ENCODE measurements at regions not wholly inside any gene's neighbourhood (a gene's known extent, or its start where the extent isn't known, plus 50 kb on each side); places are given as distances from the start of the nearest gene placed in this dataset.
"Not testable (repeated sequence)": the region's sequence is repeated elsewhere in the genome, so short reads cannot be mapped to it uniquely, and the experiment has no call there.

- not testable (repeated sequence) for H3K27ac ChIP-seq (ENCODE audit: low read length); H2AFZ ChIP-seq (ENCODE audit: low read length); H3K27me3 ChIP-seq (ENCODE audit: low read length); H4K20me1 ChIP-seq (ENCODE audit: insufficient read depth, low read depth, low read length); H3K9ac ChIP-seq (ENCODE audit: low read length); H3K4me3 ChIP-seq (ENCODE audit: low read length); H3K4me2 ChIP-seq (ENCODE audit: low read depth, low read length, poor library complexity, severe bottlenecking); H3K36me3 ChIP-seq (ENCODE audit: insufficient read depth, low read length); H3K79me2 ChIP-seq (ENCODE audit: low read length); H3K4me1 ChIP-seq (ENCODE audit: low read length); H3K9me3 ChIP-seq (ENCODE audit: low read length); H3K9me2 ChIP-seq (replicated peaks; ENCODE audit: insufficient read depth, low read length); DNase-seq
Observed at GRCh38 chr7:114076392-114077157, 157.8 kb upstream of the PPP1R3A start.

GRCh38 chr7:114073701-114074100 is 154.9 kb upstream of the PPP1R3A start:
- Histone ChIP-seq H3K27me3 (ENCODE audit: low read length) (no peaks in the 10 kb centered on the region), H3K9ac (ENCODE audit: low read length) (no peak overlapping the region), H3K4me3 (ENCODE audit: low read length) (no peak overlapping the region), H3K79me2 (ENCODE audit: low read length) (no peaks in the 10 kb centered on the region), H3K4me2 (ENCODE audit: low read depth, low read length, poor library complexity, severe bottlenecking) (no peak overlapping the region), H4K20me1 (ENCODE audit: insufficient read depth, low read depth, low read length) (no peaks in the 10 kb centered on the region), H2AFZ (ENCODE audit: low read length) (no peak overlapping the region), H3K9me2 (replicated peaks; ENCODE audit: insufficient read depth, low read length) (no peaks in the 10 kb centered on the region), H3K9me3 (ENCODE audit: low read length) (peaks cover 4% of the 10 kb centered on the region; the same call in 1 of the 2 replicates), H3K27ac (ENCODE audit: low read length) (no peak overlapping the region), H3K4me1 (ENCODE audit: low read length) (no peaks in the 10 kb centered on the region), H3K36me3 (ENCODE audit: insufficient read depth, low read length) (no peaks in the 10 kb centered on the region)
- DNase-seq, result no peak

- Histone ChIP-seq H3K4me3 (ENCODE audit: low read length) (no peak overlapping the region), H3K4me2 (ENCODE audit: low read depth, low read length, poor library complexity, severe bottlenecking) (no peak overlapping the region), H3K79me2 (ENCODE audit: low read length) (no peaks in the 10 kb centered on the region), H3K9me2 (replicated peaks; ENCODE audit: insufficient read depth, low read length) (no peaks in the 10 kb centered on the region), H3K9ac (ENCODE audit: low read length) (no peak overlapping the region), H3K9me3 (ENCODE audit: low read length) (peaks cover 9% of the 10 kb centered on the region), H3K27ac (ENCODE audit: low read length) (no peak overlapping the region), H3K27me3 (ENCODE audit: low read length) (no peaks in the 10 kb centered on the region), H3K4me1 (ENCODE audit: low read length) (no peaks in the 10 kb centered on the region), H2AFZ (ENCODE audit: low read length) (no peak overlapping the region), H3K36me3 (ENCODE audit: insufficient read depth, low read length) (no peaks in the 10 kb centered on the region), H4K20me1 (ENCODE audit: insufficient read depth, low read depth, low read length) (no peaks in the 10 kb centered on the region)
- no peak for DNase-seq
Observed at GRCh38 chr7:114070246-114070645, 151.4 kb upstream of the PPP1R3A start.

- Histone ChIP-seq H3K27ac (ENCODE audit: low read length) (no peak overlapping the region), H3K79me2 (ENCODE audit: low read length) (no peaks in the 10 kb centered on the region), H3K4me2 (ENCODE audit: low read depth, low read length, poor library complexity, severe bottlenecking) (no peak overlapping the region), H4K20me1 (ENCODE audit: insufficient read depth, low read depth, low read length) (no peaks in the 10 kb centered on the region), H2AFZ (ENCODE audit: low read length) (no peak overlapping the region), H3K27me3 (ENCODE audit: low read length) (no peaks in the 10 kb centered on the region), H3K9me3 (ENCODE audit: low read length) (peaks cover 4% of the 10 kb centered on the region), H3K9me2 (replicated peaks; ENCODE audit: insufficient read depth, low read length) (no peaks in the 10 kb centered on the region), H3K9ac (ENCODE audit: low read length) (no peak overlapping the region), H3K4me3 (ENCODE audit: low read length) (no peak overlapping the region), H3K36me3 (ENCODE audit: insufficient read depth, low read length) (no peaks in the 10 kb centered on the region), H3K4me1 (ENCODE audit: low read length) (no peaks in the 10 kb centered on the region)
- DNase-seq, result no peak
Observed at GRCh38 chr7:114062810-114063209, 144.0 kb upstream of the PPP1R3A start.

DNA sequence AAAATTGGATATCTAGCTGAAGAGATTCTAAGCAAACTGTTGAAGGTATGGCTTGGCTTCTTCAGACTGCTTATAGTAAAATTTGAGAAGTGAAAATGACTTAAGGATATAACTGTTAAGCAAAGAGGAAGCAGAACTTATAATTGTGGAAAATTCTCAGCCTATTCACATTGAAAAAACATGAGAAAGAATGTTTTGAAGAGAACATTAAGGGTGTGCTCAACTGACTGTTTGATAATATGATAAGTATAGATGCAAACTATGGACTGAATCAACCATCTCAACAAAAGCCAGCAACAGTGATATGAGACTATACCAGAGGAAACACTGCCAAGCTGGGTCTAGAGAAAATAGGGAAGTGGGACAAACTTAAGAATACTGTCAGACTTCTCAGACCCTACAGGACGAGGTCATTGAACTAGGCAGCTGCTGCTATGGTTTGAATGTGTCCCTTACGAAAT is 133.1 kb upstream of the PPP1R3A start:
- H3K9me2 ChIP-seq (replicated peaks; ENCODE audit: insufficient read depth, low read length), result no peaks in the 10 kb centered on the region
- no peak overlapping the region for H2AFZ ChIP-seq (ENCODE audit: low read length)
- peak; percentile 48 for DNase-seq
- no peak overlapping the region for H3K4me3 ChIP-seq (ENCODE audit: low read length)
- H3K27me3 ChIP-seq (ENCODE audit: low read length), result no peaks in the 10 kb centered on the region
- peaks cover 10% of the 10 kb centered on the region for H3K4me1 ChIP-seq (ENCODE audit: low read length)
- H3K79me2 ChIP-seq (ENCODE audit: low read length), result no peaks in the 10 kb centered on the region
- H3K27ac ChIP-seq (ENCODE audit: low read length), result peak overlapping the region; percentile 58
- H3K9me3 ChIP-seq (ENCODE audit: low read length), result peaks cover 6% of the 10 kb centered on the region; the same call in 1 of the 2 replicates
- no peak overlapping the region for H3K9ac ChIP-seq (ENCODE audit: low read length)
- H3K36me3 ChIP-seq (ENCODE audit: insufficient read depth, low read length), result no peaks in the 10 kb centered on the region
- H3K4me2 ChIP-seq (ENCODE audit: low read depth, low read length, poor library complexity, severe bottlenecking), result no peak overlapping the region
- H4K20me1 ChIP-seq (ENCODE audit: insufficient read depth, low read depth, low read length), result no peaks in the 10 kb centered on the region

GRCh38 chr7:114050571-114050970 is 131.8 kb upstream of the PPP1R3A start:
- Histone ChIP-seq H3K9ac (ENCODE audit: low read length) (no peak overlapping the region), H3K27ac (ENCODE audit: low read length) (no peak overlapping the region), H3K79me2 (ENCODE audit: low read length) (no peaks in the 10 kb centered on the region), H3K4me1 (ENCODE audit: low read length) (peaks cover 10% of the 10 kb centered on the region), H3K4me2 (ENCODE audit: low read depth, low read length, poor library complexity, severe bottlenecking) (no peak overlapping the region), H3K27me3 (ENCODE audit: low read length) (no peaks in the 10 kb centered on the region), H3K9me3 (ENCODE audit: low read length) (peaks cover 6% of the 10 kb centered on the region; the same call in 1 of the 2 replicates), H3K36me3 (ENCODE audit: insufficient read depth, low read length) (no peaks in the 10 kb centered on the region), H2AFZ (ENCODE audit: low read length) (no peak overlapping the region), H3K4me3 (ENCODE audit: low read length) (no peak overlapping the region), H3K9me2 (replicated peaks; ENCODE audit: insufficient read depth, low read length) (no peaks in the 10 kb centered on the region), H4K20me1 (ENCODE audit: insufficient read depth, low read depth, low read length) (no peaks in the 10 kb centered on the region)
- no peak for DNase-seq

DNA sequence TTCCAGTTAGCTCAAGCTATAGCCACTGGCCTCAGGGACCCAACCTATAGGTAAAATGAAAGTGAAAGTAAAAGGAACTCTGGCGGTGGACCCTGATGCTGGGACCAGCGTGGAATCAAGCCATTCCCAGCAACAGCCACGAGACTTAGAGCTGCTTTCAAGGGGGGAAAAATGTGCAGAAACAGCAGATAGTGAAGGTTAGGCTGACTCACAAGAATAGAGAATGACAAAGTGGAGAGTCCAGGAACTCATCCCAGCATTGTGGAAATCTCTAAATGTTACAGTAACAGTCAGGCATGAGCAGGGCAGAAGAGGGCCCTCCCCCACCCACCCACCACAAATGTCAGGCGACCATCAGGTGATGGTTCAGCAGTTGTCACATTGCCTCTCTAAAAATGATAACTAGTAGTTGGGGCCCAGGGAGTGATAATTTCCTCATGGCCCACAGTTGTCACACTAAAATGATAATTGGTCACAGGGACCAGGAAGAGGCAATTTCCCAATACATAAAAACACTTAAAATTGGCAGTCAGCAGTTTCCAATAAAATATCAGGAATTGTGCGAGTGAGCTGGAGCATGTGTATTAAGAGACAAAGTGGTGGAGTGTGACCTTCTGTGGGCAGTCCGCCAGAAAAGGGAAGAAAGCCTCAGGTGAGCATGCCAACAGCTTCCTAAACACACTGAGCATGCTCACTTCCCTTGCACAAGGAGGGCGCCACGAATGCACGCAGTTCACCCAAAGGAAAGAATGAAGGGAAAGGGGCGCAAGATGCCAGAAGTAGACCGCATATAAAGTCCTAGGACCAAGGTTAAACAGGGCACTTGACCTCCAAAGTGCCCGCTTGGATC is 129.8 kb upstream of the PPP1R3A start:
- H4K20me1 ChIP-seq (ENCODE audit: insufficient read depth, low read depth, low read length), result no peaks in the 10 kb centered on the region
- peaks cover 2% of the 10 kb centered on the region; the same call in 1 of the 2 replicates for H3K9me3 ChIP-seq (ENCODE audit: low read length)
- no peaks in the 10 kb centered on the region for H3K27me3 ChIP-seq (ENCODE audit: low read length)
- DNase-seq, result no peak
- H3K9me2 ChIP-seq (replicated peaks; ENCODE audit: insufficient read depth, low read length), result no peaks in the 10 kb centered on the region
- H3K4me2 ChIP-seq (ENCODE audit: low read depth, low read length, poor library complexity, severe bottlenecking), result peak overlapping the region; percentile 43
- no peak overlapping the region for H3K27ac ChIP-seq (ENCODE audit: low read length)
- no peaks in the 10 kb centered on the region for H3K79me2 ChIP-seq (ENCODE audit: low read length)
- peak overlapping the region; percentile 89 for H2AFZ ChIP-seq (ENCODE audit: low read length)
- no peaks in the 10 kb centered on the region for H3K36me3 ChIP-seq (ENCODE audit: insufficient read depth, low read length)
- H3K9ac ChIP-seq (ENCODE audit: low read length), result no peak overlapping the region
- peaks cover 10% of the 10 kb centered on the region for H3K4me1 ChIP-seq (ENCODE audit: low read length)
- H3K4me3 ChIP-seq (ENCODE audit: low read length), result peak overlapping the region; percentile 57

DNA sequence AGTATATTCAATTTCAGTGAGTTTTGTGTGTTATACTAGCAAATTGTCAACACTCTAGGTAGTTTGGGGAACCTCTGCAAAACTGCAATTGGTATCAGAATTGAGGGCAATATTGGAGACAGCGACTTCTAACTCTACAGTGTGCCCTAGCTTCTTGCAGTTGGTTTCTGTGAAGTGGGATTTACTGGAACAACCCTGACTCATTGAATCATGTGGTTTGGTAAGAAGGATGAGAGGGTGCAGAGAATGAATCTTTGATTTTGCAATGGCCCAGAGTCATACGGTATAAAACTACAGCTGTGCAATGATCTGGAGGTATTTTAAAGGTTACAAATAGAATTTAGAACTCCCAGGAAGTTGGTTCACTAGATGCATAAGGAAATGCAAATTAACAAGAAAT is 129.1 kb upstream of the PPP1R3A start:
- Histone ChIP-seq H3K9ac (ENCODE audit: low read length) (no peak overlapping the region), H3K4me3 (ENCODE audit: low read length) (peak overlapping the region; percentile 57; the same call in 1 of the 2 replicates), H3K9me2 (replicated peaks; ENCODE audit: insufficient read depth, low read length) (no peaks in the 10 kb centered on the region), H3K4me2 (ENCODE audit: low read depth, low read length, poor library complexity, severe bottlenecking) (peak overlapping the region; percentile 43), H3K9me3 (ENCODE audit: low read length) (no peaks in the 10 kb centered on the region), H3K27ac (ENCODE audit: low read length) (no peak overlapping the region), H3K79me2 (ENCODE audit: low read length) (no peaks in the 10 kb centered on the region), H4K20me1 (ENCODE audit: insufficient read depth, low read depth, low read length) (no peaks in the 10 kb centered on the region), H3K4me1 (ENCODE audit: low read length) (peaks cover 10% of the 10 kb centered on the region), H2AFZ (ENCODE audit: low read length) (peak overlapping the region; percentile 89), H3K27me3 (ENCODE audit: low read length) (no peaks in the 10 kb centered on the region), H3K36me3 (ENCODE audit: insufficient read depth, low read length) (no peaks in the 10 kb centered on the region)
- no peak for DNase-seq
